HEK293T (cell line): ENCODE measurements at regions not wholly inside any gene's neighbourhood (a gene's known extent, or its start where the extent isn't known, plus 50 kb on each side); places are given as distances from the start of the nearest gene placed in this dataset.

Experiments
- CTCF ChIA-PET: fragments of 350-600 bp; formaldehyde crosslinking; extraction: SDS; loops from one replicate; lab custom pipeline; 2021; ENCODE audit warnings: antibody characterized with exemption, inconsistent platforms; lab: Yijun Ruan, JAX
- POLR2A ChIA-PET: fragments of 350-600 bp; formaldehyde crosslinking; extraction: SDS; loops from one replicate; lab custom pipeline; 2020; ENCODE audit warnings: antibody characterized with exemption, inconsistent platforms; lab: Yijun Ruan, JAX
- DNase-seq: peaks from one replicate; pipeline ENCODE4 v3.0.0; 2012; ENCODE audit warnings: mixed read lengths; ENCODE audit errors: extremely low spot score
- ARNT ChIP-seq: fragments of 450-650 bp; IDR thresholded peaks from 2 replicates; pipeline ENCODE4 v1.6.1; 2017; ENCODE audit warnings: mild to moderate bottlenecking
- BHLHE40 ChIP-seq: fragments of 450-650 bp; IDR thresholded peaks from 2 replicates; pipeline ENCODE4 v1.6.1; 2016; ENCODE audit warnings: mild to moderate bottlenecking, moderate library complexity, borderline replicate concordance
- CTBP1 ChIP-seq: fragments of 450-650 bp; IDR thresholded peaks from 2 replicates; pipeline ENCODE4 v1.6.1; 2016; ENCODE audit warnings: borderline replicate concordance
- ELF4 ChIP-seq: fragments of 450-650 bp; IDR thresholded peaks from 2 replicates; pipeline ENCODE4 v1.6.1; 2017; ENCODE audit warnings: antibody characterized with exemption
- FOXA1 ChIP-seq: fragments of 450-650 bp; IDR thresholded peaks from 2 replicates; pipeline ENCODE4 v1.6.1; 2016; ENCODE audit warnings: mild to moderate bottlenecking
- FOXK2 ChIP-seq: fragments of 450-650 bp; IDR thresholded peaks from 2 replicates; pipeline ENCODE4 v1.6.1; 2016; ENCODE audit warnings: mild to moderate bottlenecking
- FOXM1 ChIP-seq: fragments of 450-650 bp; IDR thresholded peaks from 2 replicates; pipeline ENCODE4 v1.6.1; 2017; ENCODE audit warnings: mild to moderate bottlenecking, borderline replicate concordance
- HDGF ChIP-seq: fragments of 450-650 bp; IDR thresholded peaks from 2 replicates; pipeline ENCODE4 v1.6.1; 2017; ENCODE audit warnings: antibody characterized with exemption, borderline replicate concordance
- L3MBTL2 ChIP-seq: fragments of 450-650 bp; conservative IDR thresholded peaks from 2 replicates; pipeline ENCODE4 v1.6.1; 2016; ENCODE audit warnings: mild to moderate bottlenecking
- LEF1 ChIP-seq: fragments of 450-650 bp; IDR thresholded peaks from 2 replicates; pipeline ENCODE4 v1.6.1; 2017; ENCODE audit warnings: mild to moderate bottlenecking, borderline replicate concordance
- NFRKB ChIP-seq: fragments of 450-650 bp; IDR thresholded peaks from 2 replicates; pipeline ENCODE4 v1.6.1; 2016; ENCODE audit warnings: mild to moderate bottlenecking, moderate library complexity
- SP1 ChIP-seq: fragments of 450-650 bp; IDR thresholded peaks from 2 replicates; pipeline ENCODE4 v1.6.1; 2017
- SUZ12 ChIP-seq: fragments of 450-650 bp; IDR thresholded peaks from 2 replicates; pipeline ENCODE4 v1.6.1; 2016; ENCODE audit warnings: mild to moderate bottlenecking
- TARDBP ChIP-seq: fragments of 450-650 bp; IDR thresholded peaks from 2 replicates; pipeline ENCODE4 v1.6.1; 2016
- ZNF384 ChIP-seq: fragments of 450-650 bp; IDR thresholded peaks from 2 replicates; pipeline ENCODE4 v1.6.1; 2016
- TF ChIP-seq, protein P1 (sequence below): fragments of 450-650 bp; IDR thresholded peaks from 2 replicates; pipeline ENCODE4 v1.6.1; 2016

DNA sequence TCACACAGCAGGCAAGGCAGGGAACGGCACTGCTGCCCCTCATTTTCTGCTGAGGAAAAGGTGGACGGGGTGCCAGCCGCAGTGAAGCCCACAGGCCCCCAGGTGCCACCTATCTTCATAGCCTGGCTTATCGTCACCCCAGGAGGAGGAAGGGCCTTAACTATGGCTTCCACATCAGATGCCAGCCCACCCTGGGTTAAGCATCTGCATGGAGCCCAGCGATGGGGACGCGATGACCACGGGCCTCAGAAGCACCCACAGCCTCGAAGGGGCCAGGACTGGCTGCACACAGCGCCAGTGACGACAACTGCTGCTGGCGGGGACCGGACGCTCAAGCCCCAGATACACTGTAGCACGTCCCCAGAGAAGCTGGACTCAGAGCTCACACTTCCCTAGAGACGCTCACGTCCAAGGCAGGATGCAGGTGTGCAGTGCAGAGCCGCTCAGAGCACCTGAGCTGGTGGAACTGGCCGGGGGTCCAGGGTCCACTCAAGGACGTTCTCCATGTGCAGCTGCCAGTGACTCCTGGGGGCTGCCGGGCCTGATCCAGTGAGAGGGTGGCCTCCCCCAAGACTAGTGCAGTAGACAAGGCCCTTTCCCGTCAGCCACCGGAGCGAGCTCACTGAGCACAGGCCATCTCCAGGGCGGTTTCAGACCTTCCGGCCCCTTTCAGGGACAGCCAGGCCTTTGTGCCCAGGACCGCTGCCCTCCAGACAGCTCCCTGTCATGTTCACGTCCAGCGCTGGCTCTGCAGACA is 83.0 kb downstream of the YTHDF1 start:
- DNase-seq: no peak
- TF ChIP-seq SP1 (no peak), ELF4 (no peak), ARNT (no peak), CTBP1 (no peak), HDGF (no peak), TARDBP (no peak), L3MBTL2 (no peak), SUZ12 (no peak), BHLHE40 (no peak), LEF1 (no peak), ZNF384 (no peak), NFRKB (no peak)
- TF ChIP-seq, protein P1, sequence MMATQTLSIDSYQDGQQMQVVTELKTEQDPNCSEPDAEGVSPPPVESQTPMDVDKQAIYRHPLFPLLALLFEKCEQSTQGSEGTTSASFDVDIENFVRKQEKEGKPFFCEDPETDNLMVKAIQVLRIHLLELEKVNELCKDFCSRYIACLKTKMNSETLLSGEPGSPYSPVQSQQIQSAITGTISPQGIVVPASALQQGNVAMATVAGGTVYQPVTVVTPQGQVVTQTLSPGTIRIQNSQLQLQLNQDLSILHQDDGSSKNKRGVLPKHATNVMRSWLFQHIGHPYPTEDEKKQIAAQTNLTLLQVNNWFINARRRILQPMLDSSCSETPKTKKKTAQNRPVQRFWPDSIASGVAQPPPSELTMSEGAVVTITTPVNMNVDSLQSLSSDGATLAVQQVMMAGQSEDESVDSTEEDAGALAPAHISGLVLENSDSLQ: no peak
- POLR2A ChIA-PET: no interaction called here
- CTCF ChIA-PET: no interaction called here

DNA sequence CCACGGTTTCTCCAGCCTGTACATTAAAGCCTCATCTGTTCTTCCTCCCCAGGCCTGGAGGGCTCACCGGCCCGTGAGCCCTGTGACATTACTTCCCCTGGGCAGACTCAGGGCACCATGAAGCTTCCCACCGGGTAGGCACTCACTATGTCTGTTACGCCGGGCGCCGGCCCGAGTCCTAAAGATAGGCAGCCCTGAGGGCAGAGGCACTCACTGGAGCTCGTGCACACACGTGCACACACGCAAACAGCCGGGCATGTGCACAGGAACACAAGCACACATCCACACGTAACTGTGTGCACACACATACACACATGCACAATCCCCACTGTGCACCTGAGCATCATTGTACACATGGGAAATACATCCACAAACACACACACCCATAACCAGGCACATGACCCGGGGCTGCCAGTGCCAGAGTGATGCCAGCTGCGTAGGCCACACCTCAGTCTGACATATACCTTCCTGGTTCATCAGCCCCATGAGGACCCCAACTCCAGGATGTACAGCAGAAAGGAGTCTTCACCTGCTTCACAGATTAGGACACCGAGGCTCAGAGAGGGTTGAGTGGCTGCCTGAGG is 83.7 kb downstream of the YTHDF1 start:
- CTCF ChIA-PET: no interaction called here
- TF ChIP-seq NFRKB: no peak
- no peak for TF ChIP-seq BHLHE40
- TF ChIP-seq SP1: no peak
- TF ChIP-seq LEF1: no peak
- TF ChIP-seq SUZ12: no peak
- no peak for TF ChIP-seq ELF4
- no peak for TF ChIP-seq CTBP1
- TF ChIP-seq ARNT: no peak
- TF ChIP-seq FOXK2: no peak
- no peak for TF ChIP-seq L3MBTL2
- no peak for TF ChIP-seq TARDBP
- no peak for TF ChIP-seq ZNF384
- TF ChIP-seq FOXM1: no peak
- TF ChIP-seq HDGF: no peak
- TF ChIP-seq FOXA1: no peak
- TF ChIP-seq, protein P1: no peak
- DNase-seq: no peak
- POLR2A ChIA-PET: no interaction called here

DNA sequence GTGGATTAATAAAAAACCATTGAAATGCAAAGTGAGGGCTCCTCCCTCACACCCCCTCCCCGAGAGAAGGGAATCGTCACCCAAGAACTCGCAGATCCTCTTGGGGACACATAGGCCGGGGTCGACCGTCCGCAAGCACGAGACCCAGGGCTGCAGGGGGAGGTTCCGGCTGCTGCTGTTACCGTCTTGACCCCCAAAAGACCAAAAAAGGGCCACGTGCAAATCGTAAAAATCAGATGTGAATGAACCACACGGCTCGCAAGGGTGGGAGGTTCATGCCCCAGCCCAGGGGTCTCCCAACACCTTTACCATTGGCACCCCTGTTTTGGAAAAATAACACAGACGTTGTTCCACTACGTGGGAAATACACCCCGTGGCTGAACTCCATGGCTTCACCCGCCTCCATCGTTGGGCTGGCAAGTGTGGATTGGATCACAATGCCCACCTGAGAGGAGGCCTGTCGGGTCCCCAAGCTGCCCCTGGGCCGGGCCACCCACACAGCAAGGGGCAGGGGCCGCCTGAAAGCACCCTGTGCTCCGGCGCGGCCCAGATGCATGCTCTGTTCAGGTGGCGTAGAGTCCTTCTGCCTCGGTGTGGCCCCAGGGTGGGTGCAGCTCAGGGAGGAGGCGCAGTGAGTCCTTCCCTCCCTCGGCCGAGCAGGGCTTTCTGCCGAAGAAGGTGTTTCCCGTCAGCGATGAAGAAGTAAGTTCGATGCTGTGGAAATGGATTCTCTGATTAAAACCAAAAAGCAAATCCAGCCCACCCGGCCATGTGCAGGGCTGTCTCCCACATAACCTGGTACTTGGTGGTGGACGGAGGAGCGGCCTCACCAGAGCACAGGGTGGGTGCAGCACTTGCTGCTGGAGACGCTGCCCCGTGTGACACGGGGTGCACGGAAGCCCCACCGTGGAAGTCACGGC is 85.0 kb downstream of the YTHDF1 start:
- ChIA-PET POLR2A (no interaction called here), CTCF (no interaction called here)
- TF ChIP-seq FOXM1 (no peak), ELF4 (no peak), FOXA1 (no peak), BHLHE40 (no peak), HDGF (no peak), ARNT (no peak), ZNF384 (no peak)
- TF ChIP-seq, protein P1: no peak
- no peak for DNase-seq

DNA sequence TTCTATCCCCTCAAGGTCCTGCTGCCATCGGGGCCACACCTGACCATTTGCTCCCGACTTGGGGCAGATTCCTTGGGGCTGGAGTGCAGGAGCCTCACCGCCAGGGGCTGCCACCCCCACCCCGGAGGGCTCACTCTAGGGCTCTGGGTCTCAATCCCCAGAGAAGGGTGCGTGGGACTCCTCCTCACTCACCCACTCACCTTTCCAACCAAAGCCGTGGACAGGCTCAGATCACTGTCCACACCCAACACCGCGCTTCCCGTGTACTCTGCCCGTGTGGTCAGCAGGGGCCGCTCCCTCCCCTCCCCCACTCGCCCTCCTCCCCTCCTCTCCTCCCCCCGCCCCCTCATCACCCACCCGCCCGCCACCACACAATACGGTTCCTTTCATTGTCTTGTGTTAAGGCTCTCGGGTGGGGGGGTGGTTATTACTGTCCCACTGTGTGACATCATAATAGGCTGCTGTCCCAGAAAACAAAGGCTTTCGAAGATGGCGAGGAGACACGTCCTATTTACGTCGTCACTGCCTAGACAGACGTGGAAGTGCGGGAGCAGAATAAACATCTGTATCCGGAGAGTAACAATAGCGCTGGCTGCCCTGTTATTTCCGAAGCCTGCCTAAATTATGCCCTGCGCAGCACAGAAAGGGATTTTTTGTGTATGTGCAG is 85.8 kb downstream of the YTHDF1 start:
- POLR2A ChIA-PET: no interaction called here
- DNase-seq: no peak
- CTCF ChIA-PET: no interaction called here
- TF ChIP-seq SP1 (no peak), FOXM1 (no peak), ARNT (no peak), ELF4 (no peak), FOXA1 (no peak), CTBP1 (no peak), HDGF (no peak)

DNA sequence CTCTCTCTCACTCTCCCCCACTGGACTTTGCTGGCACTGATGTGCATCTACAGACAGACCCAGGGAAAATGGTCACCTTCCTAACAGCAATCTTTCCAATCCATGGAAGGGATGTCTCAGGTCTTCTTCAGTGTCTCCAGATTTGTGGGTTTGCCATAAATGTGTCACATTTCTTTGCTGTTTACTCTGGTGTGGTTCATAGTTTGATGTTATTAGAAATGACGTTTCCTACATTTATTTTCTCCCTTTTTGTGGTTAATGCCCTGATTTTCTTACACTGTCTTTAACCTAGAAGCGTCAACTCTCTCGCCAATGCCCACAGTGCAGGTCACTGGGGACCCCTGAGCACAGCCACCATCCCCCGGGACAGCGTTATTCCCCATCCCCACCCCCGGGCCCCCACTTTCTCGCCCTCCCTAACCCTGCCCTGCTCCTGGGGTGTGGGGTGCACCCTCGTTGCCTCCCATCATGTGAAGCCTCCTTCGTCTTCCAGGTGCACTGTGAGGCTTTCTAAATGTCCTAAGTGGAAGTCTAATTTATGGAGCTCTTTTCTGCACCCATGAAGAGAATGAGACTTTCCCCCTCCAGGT is 86.5 kb downstream of the YTHDF1 start:
- DNase-seq: no peak
- ChIA-PET CTCF (no interaction called here), POLR2A (no interaction called here)
- TF ChIP-seq, protein P1: no peak
- TF ChIP-seq ZNF384 (no peak), FOXA1 (no peak), FOXM1 (no peak), TARDBP (no peak), FOXK2 (no peak), LEF1 (no peak), CTBP1 (no peak), SUZ12 (no peak), BHLHE40 (no peak), ARNT (no peak), SP1 (no peak), ELF4 (no peak), NFRKB (no peak), HDGF (no peak), L3MBTL2 (no peak)
